Astrocyte of the cerebellum (primary cell): ENCODE measurements at regions not wholly inside any gene's neighbourhood (a gene's known extent, or its start where the extent isn't known, plus 50 kb on each side); places are given as distances from the start of the nearest gene placed in this dataset.
A peak's percentile ranks its signal among the peaks of the same experiment; 100 is the strongest.

Experiments
- DNase-seq: peaks from one replicate; pipeline ENCODE4 v3.0.0-alpha.2; 2011; ENCODE audit warnings: low read depth
- H3K4me3 ChIP-seq: 2 replicates; pipeline ENCODE4 v1.5.1; 2011; ENCODE audit warnings: mild to moderate bottlenecking, low read depth, low read length, moderate library complexity
- CTCF ChIP-seq: IDR thresholded peaks from 2 replicates; pipeline ENCODE4 v1.5.1; 2012; ENCODE audit warnings: low read length, low read depth, moderate library complexity, mild to moderate bottlenecking; ENCODE audit errors: missing control alignments
- in situ Hi-C: cut with HindIII; loops from 2 replicates; pipeline ENCODE4 v1.10.0; 2017; ENCODE audit warnings: low sequenced_read_pairs

GRCh38 chr4:31045151-31045550, 325.0 kb downstream of the PCDH7 start:
- in situ Hi-C loops: no loop called here

GRCh38 chr4:31045724-31046318, 325.7 kb downstream of the PCDH7 start:
- in situ Hi-C loops: no loop called here
- DNase-seq: peak; percentile 16
- no peak overlapping the region for H3K4me3 ChIP-seq
- TF ChIP-seq CTCF: peak; percentile 52

More at GRCh38 chr4:31045151-31045550, 325.0 kb downstream of the PCDH7 start:
- DNase-seq: no peak
- TF ChIP-seq CTCF: no peak
- H3K4me3 ChIP-seq: no peak overlapping the region

GRCh38 chr4:31051151-31051550, 331.0 kb downstream of the PCDH7 start:
- in situ Hi-C loops: no loop called here
- H3K4me3 ChIP-seq: no peak overlapping the region
- TF ChIP-seq CTCF: no peak
- no peak for DNase-seq

GRCh38 chr4:31051565-31051964, 331.4 kb downstream of the PCDH7 start:
- DNase-seq: no peak
- in situ Hi-C loops: no loop called here
- H3K4me3 ChIP-seq: no peak overlapping the region
- TF ChIP-seq CTCF: no peak

GRCh38 chr4:31052519-31052918, 332.4 kb downstream of the PCDH7 start:
- in situ Hi-C loops: no loop called here
- TF ChIP-seq CTCF: no peak
- H3K4me3 ChIP-seq: no peak overlapping the region
- DNase-seq: no peak

GRCh38 chr4:31053451-31053850, 333.3 kb downstream of the PCDH7 start:
- TF ChIP-seq CTCF: no peak
- H3K4me3 ChIP-seq: no peak overlapping the region
- DNase-seq: no peak
- in situ Hi-C loops: no loop called here
